ENCODE measurements at regions not wholly inside any gene's neighbourhood (a gene's known extent, or its start where the extent isn't known, plus 50 kb on each side); places are given as distances from the start of the nearest gene placed in this dataset.

- CTCF ChIA-PET = no interaction called here
Observed at GRCh38 chr14:82655770-82656169, 1122.1 kb upstream of the SEL1L start.

GRCh38 chr14:82657186-82657675 lies 1123.6 kb upstream of the SEL1L start:
- Histone ChIP-seq H3K4me3 (ENCODE audit: low read depth, low read length) (no peak overlapping the region), H3K9me3 (no peaks in the 10 kb centered on the region), H3K4me1 (no peaks in the 10 kb centered on the region), H3K27me3 (replicated peaks; ENCODE audit: control insufficient read depth, insufficient read depth, low read length) (no peaks in the 10 kb centered on the region), H3K36me3 (ENCODE audit: control insufficient read depth, insufficient read depth, low read length) (no peaks in the 10 kb centered on the region)
- Mint-ChIP-seq H3K4me1 (ENCODE audit: low read depth, unreplicated experiment) (no peaks in the 10 kb centered on the region), H3K27me3 (ENCODE audit: insufficient read depth, unreplicated experiment) (no peaks in the 10 kb centered on the region), H3K4me3 (ENCODE audit: unreplicated experiment) (no peak overlapping the region), H3K36me3 (ENCODE audit: insufficient read depth, unreplicated experiment) (no peaks in the 10 kb centered on the region), H3K9me3 (ENCODE audit: unreplicated experiment) (no peaks in the 10 kb centered on the region), H3K27ac (ENCODE audit: unreplicated experiment) (no peak overlapping the region)
- TF ChIP-seq CTCF (IDR thresholded peaks at IDR 0.05; ENCODE audit: insufficient read depth in 1 of 2, low read depth in 1 of 2, low read length in 1 of 2, severe bottlenecking in 1 of 2, unreplicated experiment in 1 of 2) = no peak
- CTCF ChIA-PET = no interaction called here
- no peak for DNase-seq
- no TSS peak for BruUV-seq (replicated peaks)
- intact Hi-C loops (cut with micrococcal nuclease; ENCODE audit: unreplicated experiment) = no loop called here
- POLR2A ChIA-PET = no interaction called here

More at GRCh38 chr14:82655770-82656169, 1122.1 kb upstream of the SEL1L start:
- Mint-ChIP-seq H3K36me3 (ENCODE audit: insufficient read depth, unreplicated experiment) (no peaks in the 10 kb centered on the region), H3K27me3 (ENCODE audit: insufficient read depth, unreplicated experiment) (no peaks in the 10 kb centered on the region), H3K27ac (ENCODE audit: unreplicated experiment) (no peak overlapping the region), H3K4me1 (ENCODE audit: low read depth, unreplicated experiment) (no peaks in the 10 kb centered on the region), H3K9me3 (ENCODE audit: unreplicated experiment) (no peaks in the 10 kb centered on the region), H3K4me3 (ENCODE audit: unreplicated experiment) (no peak overlapping the region)
- H3K9me3 ChIP-seq = no peaks in the 10 kb centered on the region
- intact Hi-C loops (cut with micrococcal nuclease; ENCODE audit: unreplicated experiment) = no loop called here
- DNase-seq = no peak
- no TSS peak for BruUV-seq (replicated peaks)
- H3K36me3 ChIP-seq (ENCODE audit: control insufficient read depth, insufficient read depth, low read length) = no peaks in the 10 kb centered on the region
- no peaks in the 10 kb centered on the region for H3K4me1 ChIP-seq
- H3K4me3 ChIP-seq (ENCODE audit: low read depth, low read length) = no peak overlapping the region
- H3K27me3 ChIP-seq (replicated peaks; ENCODE audit: control insufficient read depth, insufficient read depth, low read length) = no peaks in the 10 kb centered on the region
- no peak for TF ChIP-seq CTCF (IDR thresholded peaks at IDR 0.05; ENCODE audit: insufficient read depth in 1 of 2, low read depth in 1 of 2, low read length in 1 of 2, severe bottlenecking in 1 of 2, unreplicated experiment in 1 of 2)
- POLR2A ChIA-PET = no interaction called here

GRCh38 chr14:82661258-82661657 lies 1127.6 kb upstream of the SEL1L start:
- Mint-ChIP-seq H3K36me3 (ENCODE audit: insufficient read depth, unreplicated experiment) (no peaks in the 10 kb centered on the region), H3K4me1 (ENCODE audit: low read depth, unreplicated experiment) (no peaks in the 10 kb centered on the region), H3K27ac (ENCODE audit: unreplicated experiment) (no peak overlapping the region), H3K9me3 (ENCODE audit: unreplicated experiment) (no peaks in the 10 kb centered on the region), H3K4me3 (ENCODE audit: unreplicated experiment) (no peak overlapping the region), H3K27me3 (ENCODE audit: insufficient read depth, unreplicated experiment) (no peaks in the 10 kb centered on the region)
- POLR2A ChIA-PET = no interaction called here
- no peaks in the 10 kb centered on the region for H3K4me1 ChIP-seq
- no peaks in the 10 kb centered on the region for H3K36me3 ChIP-seq (ENCODE audit: control insufficient read depth, insufficient read depth, low read length)
- intact Hi-C loops (cut with micrococcal nuclease; ENCODE audit: unreplicated experiment) = no loop called here
- no peaks in the 10 kb centered on the region for H3K9me3 ChIP-seq
- no peak for TF ChIP-seq CTCF (IDR thresholded peaks at IDR 0.05; ENCODE audit: insufficient read depth in 1 of 2, low read depth in 1 of 2, low read length in 1 of 2, severe bottlenecking in 1 of 2, unreplicated experiment in 1 of 2)
- DNase-seq = no peak
- H3K4me3 ChIP-seq (ENCODE audit: low read depth, low read length) = no peak overlapping the region
- CTCF ChIA-PET = interaction anchor here (0.7 kb wide), 1 partner anchor 10 kb away, joined by 3 read pairs; no protein-coding TSS in a partner anchor
- H3K27me3 ChIP-seq (replicated peaks; ENCODE audit: control insufficient read depth, insufficient read depth, low read length) = no peaks in the 10 kb centered on the region
- no TSS peak for BruUV-seq (replicated peaks)

Data from Caco-2 (cell line).